Ovary (tissue), 3 donors: ENCODE measurements at regions not wholly inside any gene's neighbourhood (a gene's known extent, or its start where the extent isn't known, plus 50 kb on each side); places are given as distances from the start of the nearest gene placed in this dataset.

Experiments
- CTCF ChIP-seq, 3 donors: fragments of 450-650 bp in 2 of 3; fragments of 200-600 bp in 1 of 3; IDR thresholded peaks; one replicate each; pipeline versions ENCODE4 v1.5.1 to v1.8.0; 2016 to 2022; ENCODE audit warnings: antibody characterized with exemption in 3 of 3, mild to moderate bottlenecking in 1 of 3
- EP300 ChIP-seq: sonication (generic); formaldehyde crosslinking; IDR thresholded peaks from one replicate; pipeline ENCODE4 v1.6.1; 2017; ENCODE audit warnings: antibody characterized with exemption
- POLR2A ChIP-seq: fragments of 450-650 bp; IDR thresholded peaks from one replicate; pipeline ENCODE4 v1.6.1; 2017; ENCODE audit warnings: antibody characterized with exemption, mild to moderate bottlenecking, moderate library complexity
- donor health status: DM: no; HTN: no; CAD: no.

GRCh38 chr3:174581558-174581957, 277.6 kb upstream of the NAALADL2 start:
- TF ChIP-seq POLR2A (no peak), EP300 (no peak), CTCF (IDR thresholded peaks at IDR 0.05) (no peak)
